ENCODE measurements at regions not wholly inside any gene's neighbourhood (a gene's known extent, or its start where the extent isn't known, plus 50 kb on each side); places are given as distances from the start of the nearest gene placed in this dataset.

DNA sequence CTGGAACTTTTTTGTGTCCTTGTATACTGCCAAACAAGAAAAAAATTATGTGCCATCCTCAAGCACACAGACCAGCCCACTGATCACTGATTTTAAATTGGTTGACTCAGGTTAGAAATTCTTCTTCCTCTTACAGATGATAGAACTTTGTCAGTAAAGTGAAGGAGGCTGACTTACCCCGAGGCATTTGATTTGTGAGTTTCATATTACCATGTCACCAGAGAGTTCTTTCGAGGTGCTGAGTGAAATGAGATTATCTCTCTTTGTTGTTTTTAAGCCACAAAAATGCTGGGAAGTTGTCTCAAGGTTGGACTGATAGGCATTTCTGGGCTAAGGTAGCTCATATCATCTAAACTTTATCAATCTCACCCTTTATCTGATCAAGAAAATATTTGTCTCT, 78.8 kb upstream of the FAM180A start:
- no peak for DNase-seq

DNA sequence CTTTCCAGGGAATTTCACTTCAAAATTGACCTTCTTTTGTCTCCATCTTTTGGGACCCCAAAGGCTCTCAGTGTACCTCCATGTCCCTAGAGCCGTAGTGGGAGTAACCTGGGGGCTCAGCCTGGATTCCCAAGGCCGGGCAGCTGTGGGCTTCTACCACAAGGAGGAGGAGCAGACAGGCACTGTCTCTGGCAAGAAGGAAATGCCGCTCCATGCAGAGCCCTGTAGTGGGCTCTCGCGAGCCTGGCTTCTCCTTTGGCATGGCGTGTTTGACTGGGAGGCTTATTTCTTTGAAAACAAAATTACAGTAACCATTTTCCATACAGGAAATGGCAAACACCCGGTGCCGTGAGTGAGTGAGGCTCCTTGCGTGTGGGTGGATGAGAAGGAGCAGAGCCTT, 76.8 kb upstream of the FAM180A start:
- DNase-seq: no peak

DNA sequence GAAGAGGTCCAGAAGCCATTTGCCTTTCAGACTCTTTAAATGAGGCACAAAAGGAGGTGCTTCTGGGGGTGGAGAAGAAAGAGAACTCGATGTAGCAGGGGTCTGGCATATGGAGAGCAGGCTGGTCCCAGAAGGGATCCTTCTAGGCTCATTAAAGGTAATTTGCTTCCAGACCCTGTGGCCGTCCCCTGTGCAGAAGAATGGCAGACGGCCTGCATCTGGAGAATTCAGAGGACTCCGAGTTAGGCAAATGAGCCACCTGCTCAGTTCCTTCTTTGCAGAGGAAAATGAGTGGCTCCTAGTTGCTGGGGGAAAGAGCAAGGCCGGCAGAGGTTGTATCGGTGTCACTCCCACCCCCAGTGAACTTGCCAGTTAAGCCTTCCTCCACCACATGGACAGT, 73.8 kb upstream of the FAM180A start:
- DNase-seq: no peak

DNA sequence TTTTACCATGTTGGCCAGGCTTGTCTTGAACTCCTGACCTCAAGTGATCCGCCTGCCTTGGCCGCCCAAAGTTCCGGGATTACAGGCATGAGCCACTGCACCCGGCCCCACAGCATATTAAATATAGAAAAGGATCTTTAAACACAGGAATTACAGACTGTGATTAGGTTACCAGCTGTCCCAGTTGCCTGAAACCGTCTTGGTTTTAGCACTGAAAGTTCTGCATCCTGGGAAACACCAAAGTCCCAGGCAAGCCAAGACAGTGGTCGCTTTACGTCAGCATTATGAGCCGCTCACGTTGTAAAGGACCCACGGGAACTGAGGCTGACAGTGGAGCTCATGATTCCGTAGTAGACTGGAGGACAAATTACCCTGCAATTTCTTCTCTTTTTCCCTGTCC, 69.0 kb upstream of the FAM180A start:
- DNase-seq: no peak

DNA sequence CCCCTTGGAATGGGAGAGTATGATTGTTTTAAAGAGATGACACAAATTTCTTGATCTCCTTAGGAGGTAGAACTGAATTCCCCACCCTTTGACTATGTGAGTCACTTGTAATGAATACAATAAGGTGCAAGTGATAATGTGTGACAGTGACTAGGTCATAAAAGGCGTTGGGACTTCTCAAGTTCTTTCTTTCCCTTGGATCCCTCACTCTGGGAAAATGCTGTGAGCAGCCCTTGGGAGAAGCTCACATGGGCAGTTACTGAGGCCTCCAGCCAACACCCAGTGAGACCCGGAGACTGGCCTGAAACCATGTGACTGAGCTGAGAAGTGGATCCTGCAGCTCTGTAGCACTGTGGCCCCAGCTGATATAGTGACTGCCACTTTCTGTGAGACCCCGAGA, 66.4 kb upstream of the FAM180A start:
- no peak for DNase-seq

DNA sequence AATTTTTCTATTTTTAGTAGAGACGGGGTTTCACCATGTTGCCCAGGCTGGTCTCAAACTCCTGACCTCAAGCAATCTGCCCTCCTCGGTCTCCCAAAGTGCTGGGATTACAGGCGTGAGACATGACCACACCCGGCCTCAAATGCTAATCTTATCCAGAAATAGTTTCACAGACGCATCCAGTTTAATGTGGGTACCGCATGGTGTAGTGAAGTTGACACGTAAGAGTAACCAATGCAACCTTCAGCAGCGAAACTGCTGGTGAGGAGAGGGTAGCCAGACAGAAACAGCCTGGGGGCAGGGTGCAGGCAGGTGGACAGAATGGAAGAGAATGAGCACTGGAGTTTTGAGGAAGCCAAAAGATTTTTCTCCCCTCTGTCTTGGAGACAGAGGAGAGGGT, 63.5 kb upstream of the FAM180A start:
- DNase-seq: no peak

DNA sequence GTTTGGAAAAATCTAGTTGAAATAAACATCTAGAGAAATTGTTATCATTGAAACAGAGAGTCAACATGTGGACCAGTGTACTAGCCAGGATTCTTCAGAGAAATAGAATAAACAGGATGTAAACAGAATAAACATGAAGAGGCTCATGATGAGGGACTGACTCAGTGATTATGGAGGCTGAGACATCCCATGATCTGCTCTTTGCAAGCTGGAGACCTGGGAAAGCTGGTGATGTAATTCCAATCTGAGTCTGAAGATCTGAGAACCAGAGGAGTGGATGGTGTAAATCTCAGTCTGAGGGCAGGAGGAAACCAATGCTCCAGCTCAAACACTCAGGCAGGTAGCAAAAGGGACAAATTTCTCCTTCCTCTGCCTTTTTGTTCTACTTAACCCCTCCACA, 62.9 kb upstream of the FAM180A start:
- no peak for DNase-seq

DNA sequence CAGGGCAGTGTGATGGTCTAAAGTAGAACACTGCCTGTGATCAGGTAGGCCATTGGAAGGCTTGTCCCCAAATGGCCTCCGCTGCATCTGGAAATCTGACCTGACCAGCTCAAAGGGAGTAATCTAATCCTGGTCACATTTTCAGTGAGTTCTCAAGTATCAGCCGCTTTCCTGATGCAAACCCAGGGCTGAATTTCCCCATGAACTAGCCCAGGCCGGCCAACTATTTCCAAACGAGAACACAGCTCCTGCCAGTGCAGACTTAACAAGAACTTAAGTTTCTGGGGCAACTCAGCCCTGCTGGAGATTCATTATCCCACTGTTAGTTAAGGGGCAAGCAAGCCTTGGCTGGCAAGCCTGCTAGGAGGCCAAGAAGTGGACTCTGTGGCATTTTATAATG, 59.6 kb upstream of the FAM180A start:
- no peak for DNase-seq

DNA sequence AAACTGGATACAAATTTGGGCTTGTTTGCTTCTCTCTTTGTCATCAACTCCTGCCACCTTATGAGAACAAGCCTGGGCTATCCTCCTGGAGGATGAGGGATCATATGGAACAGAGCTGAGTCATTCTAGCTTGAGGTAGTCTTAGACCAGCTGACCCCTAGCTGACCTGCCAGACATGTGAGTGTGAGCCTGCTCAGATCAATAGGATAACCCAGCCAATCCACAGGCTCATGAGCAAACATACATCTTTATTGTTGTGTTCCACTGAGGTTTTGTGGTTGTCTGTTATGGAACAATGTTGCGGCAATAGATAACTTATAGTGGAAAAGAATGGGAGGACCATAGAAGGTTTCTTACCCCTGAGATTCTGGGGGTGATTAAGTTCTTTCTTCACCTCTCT, 54.5 kb upstream of the FAM180A start:
- no peak for DNase-seq

DNA sequence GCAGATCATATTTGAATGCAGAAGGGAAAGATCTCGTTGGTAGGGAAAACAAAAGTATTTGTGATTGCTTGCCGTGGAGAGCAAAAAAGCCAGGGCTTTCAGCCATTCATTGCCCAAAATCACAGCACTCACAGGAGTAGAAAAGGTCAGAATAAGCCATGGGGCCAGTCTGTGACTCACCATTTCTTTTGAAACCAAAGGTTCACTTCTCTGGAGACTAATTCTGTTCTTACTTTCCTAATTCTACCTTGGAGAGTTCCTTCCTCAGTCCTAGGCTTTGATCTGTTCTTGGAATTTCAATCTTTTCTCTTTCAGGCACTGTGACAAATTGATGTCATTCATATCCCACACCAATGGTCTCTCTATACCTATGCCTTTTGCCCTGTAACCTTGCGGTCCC, 54.1 kb upstream of the FAM180A start:
- no peak for DNase-seq

DNA sequence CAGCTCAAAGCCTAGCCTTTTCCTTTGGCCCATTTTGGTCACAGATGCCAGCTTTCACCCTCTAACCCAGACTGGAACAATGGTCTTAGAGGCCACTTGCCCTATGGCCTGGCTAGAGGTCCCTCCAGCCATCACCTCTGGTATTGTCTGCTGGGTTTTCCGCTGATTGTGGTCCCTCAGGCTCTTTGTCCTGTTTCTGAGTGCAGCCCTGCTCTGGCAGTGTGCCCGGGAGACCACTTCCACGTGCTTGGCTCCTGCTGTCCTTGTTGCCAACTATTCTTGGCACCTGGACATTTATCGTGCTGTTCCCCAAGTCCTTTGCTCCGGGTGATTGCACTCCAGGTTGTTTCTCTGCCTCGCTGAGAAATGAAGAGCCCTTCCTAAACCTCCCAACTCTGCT, 53.3 kb upstream of the FAM180A start:
- peak; percentile 24 for DNase-seq

DNA sequence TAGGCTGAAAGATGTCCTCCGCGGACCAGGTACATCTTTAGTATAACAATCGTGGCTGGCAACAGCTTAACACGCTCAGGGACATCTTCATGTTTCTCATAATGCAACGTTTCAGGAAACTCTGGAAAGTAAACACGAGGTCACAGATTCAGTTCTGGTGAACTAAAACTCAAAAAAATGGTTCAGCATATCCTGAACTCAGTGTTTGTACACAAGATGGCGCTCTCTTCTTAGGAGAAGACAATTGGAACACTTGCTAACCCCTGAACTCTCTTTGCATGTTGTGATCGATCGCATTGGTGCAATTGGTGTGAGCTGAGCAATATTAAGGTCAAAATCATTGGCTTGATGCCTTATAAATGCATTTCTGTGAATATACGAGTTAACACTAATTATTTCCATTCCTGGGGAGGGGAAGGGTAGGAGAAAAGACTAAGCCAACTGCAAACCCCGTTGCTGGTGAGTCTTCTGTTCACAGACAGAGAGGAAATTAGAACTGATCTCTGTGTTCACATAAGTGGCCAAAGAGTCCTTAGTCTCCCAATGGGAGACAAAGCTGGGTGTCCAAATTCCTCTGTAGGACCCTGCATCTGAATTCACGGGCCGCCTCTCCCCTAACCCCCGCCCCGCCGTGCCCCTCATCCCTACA, 52.6 kb upstream of the FAM180A start:
- DNase-seq: peak; percentile 70

DNA sequence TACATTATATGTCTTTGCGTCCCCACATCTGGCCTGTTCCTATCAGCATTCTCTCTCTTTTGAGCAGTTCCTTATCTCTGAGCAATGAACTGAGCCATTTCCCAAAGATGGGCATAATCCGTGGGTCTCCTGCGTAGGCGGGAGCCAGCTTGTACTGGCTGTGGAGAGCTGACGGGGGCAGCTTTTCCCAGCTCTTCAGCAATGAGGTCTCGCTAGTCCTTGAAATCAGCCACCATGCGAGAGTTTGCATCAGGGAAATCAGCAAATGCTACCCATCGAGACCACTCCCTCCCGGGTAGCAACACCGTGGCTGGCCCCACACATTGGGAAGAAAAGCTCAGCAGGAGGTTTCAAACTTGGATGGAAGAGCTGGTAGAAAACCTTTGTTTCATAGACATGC, 51.9 kb upstream of the FAM180A start:
- no peak for DNase-seq

DNA sequence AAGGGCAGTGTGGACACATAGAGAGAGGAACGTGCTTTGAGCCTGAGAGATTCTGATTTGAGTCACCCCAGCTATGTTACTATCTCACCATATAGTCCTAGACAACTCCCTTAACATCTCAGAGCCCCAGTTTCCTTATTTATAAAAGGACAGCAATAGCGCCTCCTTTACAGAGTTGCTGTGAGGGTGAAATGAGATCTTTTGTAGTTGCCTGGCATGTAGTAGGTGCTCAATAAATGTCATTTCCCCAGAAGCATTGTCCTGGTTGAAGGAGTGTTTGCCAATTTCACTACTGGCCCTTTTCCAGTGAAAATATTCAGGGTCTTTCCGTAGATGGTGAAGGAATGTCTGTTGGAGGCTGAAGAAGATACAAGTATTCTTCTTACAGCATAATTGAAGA, 51.3 kb upstream of the FAM180A start:
- DNase-seq: no peak

Measured in SHP77 treated with DMSO at 0.1 percent for 48 hours (cell line).